ENCODE measurements at regions not wholly inside any gene's neighbourhood (a gene's known extent, or its start where the extent isn't known, plus 50 kb on each side); places are given as distances from the start of the nearest gene placed in this dataset.
"Not testable (repeated sequence)": the region's sequence is repeated elsewhere in the genome, so short reads cannot be mapped to it uniquely, and the experiment has no call there.

- H3K36me3 ChIP-seq = no peaks in the 10 kb centered on the region
- DNase-seq = no peak
- in situ Hi-C loops (cut with MboI; ENCODE audit: low sequenced_read_pairs in 4 of 4) (no loop called here), intact Hi-C loops (cut with DNase I; ENCODE audit: low total_unique reads) (loop anchor here (5.0 kb wide), 2 partner anchors 56 to 76 kb away; no protein-coding TSS in a partner anchor)
- TF ChIP-seq CTCF (IDR thresholded peaks at IDR 0.05 in 4 of 5, conservative IDR thresholded peaks at IDR 0.05 in 1 of 5) = no peak
- TF ChIP-seq POLR2A (IDR thresholded peaks at IDR 0.05) = no peak
- no peaks in the 10 kb centered on the region for H3K9me3 ChIP-seq
- no peaks in the 10 kb centered on the region for H3K4me1 ChIP-seq
- H3K4me3 ChIP-seq = no peak overlapping the region
- H3K27ac ChIP-seq = peak overlapping the region in 2 of 4 donors; percentile 25 to 41
- H3K27me3 ChIP-seq = no peaks in the 10 kb centered on the region
- ATAC-seq = peak; percentile 52 to 63
Observed at GRCh38 chr9:75376680-75377254, 288.5 kb downstream of the OSTF1 start.

- in situ Hi-C loops (cut with MboI; ENCODE audit: low sequenced_read_pairs in 4 of 4) (no loop called here), intact Hi-C loops (cut with DNase I; ENCODE audit: low total_unique reads) (loop anchor here (1.0 to 5.0 kb wide), 3 partner anchors 28 to 74 kb away; no protein-coding TSS in a partner anchor)
- peak; percentile 36 to 77 for DNase-seq
- Histone ChIP-seq H3K9me3 (no peaks in the 10 kb centered on the region), H3K27ac (peak overlapping the region in 3 of 4 donors; percentile 38 to 55 (median 55)), H3K4me1 (no peaks in the 10 kb centered on the region), H3K36me3 (no peaks in the 10 kb centered on the region), H3K27me3 (no peaks in the 10 kb centered on the region), H3K4me3 (no peak overlapping the region)
- ATAC-seq = peak; percentile 51 to 70
- TF ChIP-seq CTCF (IDR thresholded peaks at IDR 0.05 in 4 of 5, conservative IDR thresholded peaks at IDR 0.05 in 1 of 5) = no peak
- no peak for TF ChIP-seq POLR2A (IDR thresholded peaks at IDR 0.05)
Observed at GRCh38 chr9:75378036-75378435, 289.7 kb downstream of the OSTF1 start.

GRCh38 chr9:75378926-75379325 is 290.6 kb downstream of the OSTF1 start:
- H3K4me3 ChIP-seq = no peak overlapping the region
- no peaks in the 10 kb centered on the region for H3K36me3 ChIP-seq
- ATAC-seq = peak; percentile 38 to 65
- no peaks in the 10 kb centered on the region for H3K27me3 ChIP-seq
- peak overlapping the region in 3 of 4 donors; percentile 38 to 55 (median 55) for H3K27ac ChIP-seq
- H3K9me3 ChIP-seq = no peaks in the 10 kb centered on the region
- peak in 1 of 2 donors; percentile 11 for DNase-seq
- intact Hi-C loops (cut with DNase I; ENCODE audit: low total_unique reads) = loop anchor here (1.0 to 5.0 kb wide), 3 partner anchors 29 to 73 kb away; no protein-coding TSS in a partner anchor
- TF ChIP-seq POLR2A (IDR thresholded peaks at IDR 0.05) (peak in 1 of 2 donors; percentile 27), CTCF (IDR thresholded peaks at IDR 0.05 in 4 of 5, conservative IDR thresholded peaks at IDR 0.05 in 1 of 5) (no peak)
- in situ Hi-C loops (cut with MboI; ENCODE audit: low sequenced_read_pairs in 4 of 4) = no loop called here
- H3K4me1 ChIP-seq = no peaks in the 10 kb centered on the region

- no peak overlapping the region for H3K27ac ChIP-seq
- DNase-seq (no peak), ATAC-seq (no peak)
- H3K9me3 ChIP-seq = peaks cover 0 to 4% (median 0%) of the 10 kb centered on the region in 3 donors
- intact Hi-C loops (cut with DNase I; ENCODE audit: low total_unique reads) = no loop called here
- H3K4me3 ChIP-seq = no peak overlapping the region
- in situ Hi-C loops (cut with MboI; ENCODE audit: low sequenced_read_pairs in 4 of 4) = no loop called here
- TF ChIP-seq POLR2A (IDR thresholded peaks at IDR 0.05) (no peak), CTCF (IDR thresholded peaks at IDR 0.05 in 4 of 5, conservative IDR thresholded peaks at IDR 0.05 in 1 of 5) (no peak)
- no peaks in the 10 kb centered on the region for H3K36me3 ChIP-seq
- no peaks in the 10 kb centered on the region for H3K4me1 ChIP-seq
- no peaks in the 10 kb centered on the region for H3K27me3 ChIP-seq
Observed at GRCh38 chr9:75382126-75382525, 293.8 kb downstream of the OSTF1 start.

- H3K9me3 ChIP-seq; H3K4me1 ChIP-seq; in situ Hi-C loops (cut with MboI; ENCODE audit: low sequenced_read_pairs in 4 of 4); ATAC-seq; DNase-seq; H3K27ac ChIP-seq; H3K27me3 ChIP-seq; H3K4me3 ChIP-seq; H3K36me3 ChIP-seq; intact Hi-C loops (cut with DNase I; ENCODE audit: low total_unique reads): not testable (repeated sequence)
Observed at GRCh38 chr9:75383420-75384034, 295.2 kb downstream of the OSTF1 start.
